Fibroblast of lung (primary cell): ENCODE measurements at regions not wholly inside any gene's neighbourhood (a gene's known extent, or its start where the extent isn't known, plus 50 kb on each side); places are given as distances from the start of the nearest gene placed in this dataset.

Source experiments
- DNase-seq, 2 donors: peaks; one replicate each; pipeline versions ENCODE4 v3.0.0 to v3.0.0-alpha.2; 2010; ENCODE audit warnings: low read depth in 2 of 2
- H2AFZ ChIP-seq: 2 replicates; pipeline ENCODE4 v1.5.1; 2012; ENCODE audit warnings: low read length, control low read depth, inconsistent platforms
- H3K27ac ChIP-seq: 2 replicates; pipeline ENCODE4 v1.5.1; 2011; ENCODE audit warnings: low read length, control low read depth; ENCODE audit not compliant: insufficient read depth
- H3K27me3 ChIP-seq: 2 replicates; pipeline ENCODE4 v1.5.1; 2011; ENCODE audit warnings: mild to moderate bottlenecking, low read length; ENCODE audit not compliant: control insufficient read depth, insufficient read depth
- H3K36me3 ChIP-seq: 2 replicates; pipeline ENCODE4 v1.5.1; 2011; ENCODE audit warnings: low read length; ENCODE audit not compliant: control insufficient read depth, insufficient read depth
- H3K4me1 ChIP-seq: 2 replicates; pipeline ENCODE4 v1.5.1; 2011; ENCODE audit warnings: low read length; ENCODE audit not compliant: control insufficient read depth, insufficient read depth; ENCODE audit errors: extremely low read depth
- H3K4me2 ChIP-seq: 2 replicates; pipeline ENCODE4 v1.5.1; 2011; ENCODE audit warnings: low read length, control low read depth; ENCODE audit not compliant: insufficient read depth; ENCODE audit errors: extremely low read depth
- H3K4me3 ChIP-seq, 4 experiments: fragments of 200-600 bp in 1 of 4; sonication (generic) in 1 of 4; replicated peaks in 1 of 4; 2 replicates each; pipeline ENCODE4 v1.5.1; 2011 to 2016; ENCODE audit warnings: low read length in 4 of 4, low read depth in 3 of 4, mild to moderate bottlenecking in 3 of 4, control low read depth in 2 of 4, inconsistent platforms in 1 of 4, mixed read lengths in 1 of 4; ENCODE audit not compliant: insufficient read depth in 1 of 4; ENCODE audit errors: control extremely low read depth in 1 of 4
- H3K79me2 ChIP-seq: 2 replicates; pipeline ENCODE4 v1.5.1; 2012; ENCODE audit warnings: mild to moderate bottlenecking, low read length, inconsistent platforms; ENCODE audit not compliant: control insufficient read depth, insufficient read depth
- H3K9ac ChIP-seq: 2 replicates; pipeline ENCODE4 v1.5.1; 2011; ENCODE audit warnings: mild to moderate bottlenecking, low read length, control low read depth; ENCODE audit not compliant: insufficient read depth
- H3K9me3 ChIP-seq: 2 replicates; pipeline ENCODE4 v1.5.1; 2012; ENCODE audit warnings: low read depth, low read length; ENCODE audit not compliant: control insufficient read depth, insufficient read depth
- H4K20me1 ChIP-seq: 2 replicates; pipeline ENCODE4 v1.5.1; 2011; ENCODE audit warnings: low read length; ENCODE audit not compliant: control insufficient read depth, insufficient read depth; ENCODE audit errors: extremely low read depth
- CTCF ChIP-seq, 2 donors: IDR thresholded peaks in 1 of 2; conservative IDR thresholded peaks in 1 of 2; 1 replicate in 1 of 2; 2 replicates in 1 of 2; pipeline ENCODE4 v1.5.1; 2011 to 2012; ENCODE audit warnings: low read length in 2 of 2, control low read depth in 1 of 2, inconsistent platforms in 1 of 2, low read depth in 1 of 2, mild to moderate bottlenecking in 1 of 2
- EZH2 ChIP-seq: IDR thresholded peaks from 2 replicates; pipeline ENCODE4 v1.5.1; 2012; ENCODE audit warnings: low read length, control low read depth, mild to moderate bottlenecking; ENCODE audit errors: missing control alignments

GRCh38 chr4:180625653-180626052, 1617.5 kb upstream of the TENM3 start:
- Histone ChIP-seq H3K4me2 (no peak overlapping the region), H4K20me1 (no peaks in the 10 kb centered on the region), H3K27me3 (no peaks in the 10 kb centered on the region), H3K4me1 (no peaks in the 10 kb centered on the region), H3K79me2 (no peaks in the 10 kb centered on the region), H2AFZ (no peak overlapping the region), H3K9ac (no peak overlapping the region), H3K4me3 (no peak overlapping the region), H3K27ac (no peak overlapping the region), H3K36me3 (no peaks in the 10 kb centered on the region), H3K9me3 (no peaks in the 10 kb centered on the region)
- TF ChIP-seq EZH2: no peak
- TF ChIP-seq CTCF (conservative IDR thresholded peaks at IDR 0.05 in 1 of 2, IDR thresholded peaks at IDR 0.05 in 1 of 2; ENCODE audit: low read depth in 1 of 2, low read length in 2 of 2): no peak
- no peak for DNase-seq

GRCh38 chr4:180630012-180630665, 1613.1 kb upstream of the TENM3 start:
- no peak overlapping the region for H3K9ac ChIP-seq

GRCh38 chr4:180634306-180634705, 1608.9 kb upstream of the TENM3 start:
- Histone ChIP-seq H2AFZ (no peak overlapping the region), H3K9me3 (no peaks in the 10 kb centered on the region), H3K27ac (no peak overlapping the region), H3K27me3 (no peaks in the 10 kb centered on the region), H3K4me2 (no peak overlapping the region), H3K36me3 (no peaks in the 10 kb centered on the region), H3K4me3 (no peak overlapping the region), H4K20me1 (no peaks in the 10 kb centered on the region), H3K79me2 (no peaks in the 10 kb centered on the region), H3K9ac (no peak overlapping the region), H3K4me1 (no peaks in the 10 kb centered on the region)
- TF ChIP-seq EZH2 (no peak), CTCF (conservative IDR thresholded peaks at IDR 0.05 in 1 of 2, IDR thresholded peaks at IDR 0.05 in 1 of 2; ENCODE audit: low read depth in 1 of 2, low read length in 2 of 2) (no peak)
- DNase-seq: peak in 1 of 2 donors; percentile 3

More at GRCh38 chr4:180630012-180630665, 1613.1 kb upstream of the TENM3 start:
- Histone ChIP-seq H2AFZ (no peak overlapping the region), H3K9me3 (no peaks in the 10 kb centered on the region), H4K20me1 (no peaks in the 10 kb centered on the region), H3K4me2 (no peak overlapping the region), H3K36me3 (no peaks in the 10 kb centered on the region), H3K79me2 (no peaks in the 10 kb centered on the region), H3K4me1 (no peaks in the 10 kb centered on the region), H3K27ac (no peak overlapping the region), H3K4me3 (no peak overlapping the region), H3K27me3 (no peaks in the 10 kb centered on the region)
- DNase-seq: no peak
- no peak for TF ChIP-seq CTCF (conservative IDR thresholded peaks at IDR 0.05 in 1 of 2, IDR thresholded peaks at IDR 0.05 in 1 of 2; ENCODE audit: low read depth in 1 of 2, low read length in 2 of 2)
- TF ChIP-seq EZH2: no peak
